ENCODE measurements at regions not wholly inside any gene's neighbourhood (a gene's known extent, or its start where the extent isn't known, plus 50 kb on each side); places are given as distances from the start of the nearest gene placed in this dataset.

DNA sequence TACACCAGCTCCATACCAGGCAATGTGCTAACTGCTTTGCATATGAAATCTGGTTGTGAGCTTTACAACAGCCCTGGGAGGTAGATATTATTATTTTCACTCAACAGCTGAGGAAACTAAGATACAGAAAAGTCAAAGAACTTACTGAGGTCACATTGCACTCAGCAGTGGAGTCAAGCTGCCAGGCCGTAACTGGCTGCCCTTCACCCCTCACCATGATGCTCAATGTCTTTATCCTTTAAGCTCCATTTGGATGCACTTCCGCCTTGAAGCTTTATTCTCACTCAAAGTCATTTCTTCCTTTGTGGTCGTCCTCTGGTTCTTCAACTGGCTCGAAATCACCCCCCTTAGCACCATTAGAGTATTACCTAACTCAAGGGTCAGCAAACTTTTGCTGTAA is 81.7 kb upstream of the RALGPS2 start:
- TF ChIP-seq, protein P1, sequence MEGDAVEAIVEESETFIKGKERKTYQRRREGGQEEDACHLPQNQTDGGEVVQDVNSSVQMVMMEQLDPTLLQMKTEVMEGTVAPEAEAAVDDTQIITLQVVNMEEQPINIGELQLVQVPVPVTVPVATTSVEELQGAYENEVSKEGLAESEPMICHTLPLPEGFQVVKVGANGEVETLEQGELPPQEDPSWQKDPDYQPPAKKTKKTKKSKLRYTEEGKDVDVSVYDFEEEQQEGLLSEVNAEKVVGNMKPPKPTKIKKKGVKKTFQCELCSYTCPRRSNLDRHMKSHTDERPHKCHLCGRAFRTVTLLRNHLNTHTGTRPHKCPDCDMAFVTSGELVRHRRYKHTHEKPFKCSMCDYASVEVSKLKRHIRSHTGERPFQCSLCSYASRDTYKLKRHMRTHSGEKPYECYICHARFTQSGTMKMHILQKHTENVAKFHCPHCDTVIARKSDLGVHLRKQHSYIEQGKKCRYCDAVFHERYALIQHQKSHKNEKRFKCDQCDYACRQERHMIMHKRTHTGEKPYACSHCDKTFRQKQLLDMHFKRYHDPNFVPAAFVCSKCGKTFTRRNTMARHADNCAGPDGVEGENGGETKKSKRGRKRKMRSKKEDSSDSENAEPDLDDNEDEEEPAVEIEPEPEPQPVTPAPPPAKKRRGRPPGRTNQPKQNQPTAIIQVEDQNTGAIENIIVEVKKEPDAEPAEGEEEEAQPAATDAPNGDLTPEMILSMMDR (conservative IDR thresholded peaks at IDR 0.05) = no peak
- TF ChIP-seq EZH2 (IDR thresholded peaks at IDR 0.05; ENCODE audit: low read depth) = no peak

Data from PC-9 (cell line).